Glomerular visceral epithelial cell (primary cell): ENCODE measurements at regions not wholly inside any gene's neighbourhood (a gene's known extent, or its start where the extent isn't known, plus 50 kb on each side); places are given as distances from the start of the nearest gene placed in this dataset.

ENCODE experiments used
- DNase-seq: peaks from one replicate; pipeline ENCODE4 v3.0.0-alpha.2; 2016; ENCODE audit errors: extremely low spot score

DNA sequence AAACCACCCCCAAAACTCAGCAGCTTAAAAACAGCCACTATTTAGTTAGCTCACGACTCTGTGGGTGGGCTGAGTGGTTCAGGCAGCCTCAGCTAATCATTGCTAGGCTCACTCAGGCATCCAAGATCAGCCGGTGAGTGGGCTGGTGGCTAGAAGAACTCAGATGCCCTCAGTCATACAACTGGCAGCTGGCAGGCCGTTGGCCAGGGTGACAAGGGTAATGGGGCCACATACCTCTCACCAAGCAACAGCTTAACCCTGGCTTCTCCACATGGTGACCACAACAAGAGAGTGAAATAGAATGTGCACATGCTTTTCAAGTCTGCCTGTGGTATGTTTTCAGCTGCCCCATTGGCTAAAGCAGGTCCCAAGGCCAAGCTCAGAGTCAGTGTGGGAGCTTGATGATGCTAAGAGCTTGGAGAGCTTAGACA, 435.4 kb upstream of the TSHZ3 start:
- no peak for DNase-seq

DNA sequence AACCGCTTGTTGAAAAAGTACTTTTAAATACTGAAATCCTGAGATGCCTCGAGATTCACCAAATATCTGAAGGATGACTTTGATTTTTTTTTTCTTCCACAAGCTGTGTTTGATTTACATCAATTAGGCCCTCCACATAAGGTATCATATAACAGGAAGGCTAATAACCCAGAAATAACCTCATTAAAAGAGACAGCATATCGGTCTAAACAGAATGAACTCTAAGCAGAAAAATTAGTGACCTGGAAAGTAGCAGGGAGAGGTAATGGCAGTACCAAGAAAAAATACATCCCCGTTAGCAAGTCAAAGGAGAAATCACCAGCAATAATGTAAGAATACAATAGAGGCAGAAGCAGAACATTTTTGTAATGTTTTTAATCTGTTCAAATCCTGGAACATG, 452.4 kb upstream of the TSHZ3 start:
- no peak for DNase-seq

DNA sequence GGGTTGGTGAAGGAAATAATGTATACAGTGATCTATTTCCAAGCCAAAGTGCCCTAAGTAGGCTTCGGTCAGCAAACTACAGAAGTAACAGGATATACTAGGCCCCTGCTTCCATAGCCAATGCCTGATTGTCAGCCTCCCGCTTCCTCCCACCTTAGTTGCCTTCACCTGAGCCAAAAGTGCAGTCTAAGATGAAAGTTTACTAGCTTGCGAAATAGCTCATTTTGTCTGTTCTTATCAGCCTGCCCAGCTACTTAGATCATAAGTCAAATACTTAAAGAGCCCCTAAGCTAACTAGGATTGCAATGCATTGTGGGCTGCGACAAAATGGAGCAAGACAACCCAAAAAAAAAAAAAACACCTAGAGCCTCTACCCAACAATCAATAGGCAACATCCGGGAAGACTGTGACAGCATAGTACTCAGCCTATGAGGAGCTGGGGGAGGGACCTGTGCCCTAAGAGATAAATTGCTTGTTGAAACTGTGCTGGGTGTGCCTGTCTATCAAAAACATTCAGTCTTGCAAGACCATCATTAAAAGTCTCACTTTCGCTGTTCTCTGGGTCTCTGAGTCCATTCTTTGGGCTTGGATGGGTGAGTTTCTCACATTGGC, 454.7 kb upstream of the TSHZ3 start:
- DNase-seq = no peak

DNA sequence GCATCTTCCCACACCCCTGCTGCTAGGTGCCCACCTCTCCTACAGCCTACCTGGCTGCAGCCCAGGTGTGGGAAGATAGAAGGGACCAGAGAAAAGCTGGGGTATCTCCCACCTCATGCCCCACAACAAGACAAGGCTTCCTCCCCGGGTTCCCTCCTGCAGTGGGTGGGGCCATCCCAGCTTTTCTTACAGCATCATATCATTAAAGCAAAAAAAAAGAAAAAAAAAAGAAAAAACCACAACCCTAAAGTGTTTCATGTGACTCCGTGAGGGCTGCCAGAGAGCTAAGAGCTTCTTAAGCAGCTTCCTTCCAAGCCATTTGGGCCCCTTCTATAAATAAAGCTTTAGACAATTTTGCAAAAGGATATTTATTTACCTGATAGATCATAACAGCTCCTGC, 455.4 kb upstream of the TSHZ3 start:
- DNase-seq = no peak

DNA sequence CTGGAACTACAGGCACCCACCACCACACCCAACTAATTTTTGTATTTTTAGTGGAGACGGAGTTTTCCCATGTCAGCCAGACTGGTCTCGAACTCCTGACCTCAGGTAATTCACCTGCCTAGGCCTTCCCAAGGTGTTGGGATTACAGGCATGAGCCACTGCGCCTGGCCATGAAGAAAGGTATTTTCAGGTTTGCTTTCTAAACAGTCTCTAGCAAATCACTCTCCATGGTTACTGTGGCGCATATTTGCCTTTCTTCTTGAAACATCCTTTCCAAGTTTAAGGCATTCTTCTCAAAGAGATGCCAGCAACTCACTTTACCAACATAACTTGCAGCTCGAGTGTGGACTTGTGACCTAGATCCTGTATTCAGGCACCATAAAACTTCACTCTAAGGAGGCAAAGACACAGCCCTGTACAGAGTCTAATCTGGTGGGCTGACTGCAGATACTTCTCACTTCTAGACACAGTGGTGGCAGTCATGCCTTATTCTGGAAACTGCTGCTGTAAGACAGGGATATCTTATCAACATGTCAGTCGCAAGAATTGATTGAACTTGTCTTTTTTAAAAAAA, 461.4 kb upstream of the TSHZ3 start:
- no peak for DNase-seq

DNA sequence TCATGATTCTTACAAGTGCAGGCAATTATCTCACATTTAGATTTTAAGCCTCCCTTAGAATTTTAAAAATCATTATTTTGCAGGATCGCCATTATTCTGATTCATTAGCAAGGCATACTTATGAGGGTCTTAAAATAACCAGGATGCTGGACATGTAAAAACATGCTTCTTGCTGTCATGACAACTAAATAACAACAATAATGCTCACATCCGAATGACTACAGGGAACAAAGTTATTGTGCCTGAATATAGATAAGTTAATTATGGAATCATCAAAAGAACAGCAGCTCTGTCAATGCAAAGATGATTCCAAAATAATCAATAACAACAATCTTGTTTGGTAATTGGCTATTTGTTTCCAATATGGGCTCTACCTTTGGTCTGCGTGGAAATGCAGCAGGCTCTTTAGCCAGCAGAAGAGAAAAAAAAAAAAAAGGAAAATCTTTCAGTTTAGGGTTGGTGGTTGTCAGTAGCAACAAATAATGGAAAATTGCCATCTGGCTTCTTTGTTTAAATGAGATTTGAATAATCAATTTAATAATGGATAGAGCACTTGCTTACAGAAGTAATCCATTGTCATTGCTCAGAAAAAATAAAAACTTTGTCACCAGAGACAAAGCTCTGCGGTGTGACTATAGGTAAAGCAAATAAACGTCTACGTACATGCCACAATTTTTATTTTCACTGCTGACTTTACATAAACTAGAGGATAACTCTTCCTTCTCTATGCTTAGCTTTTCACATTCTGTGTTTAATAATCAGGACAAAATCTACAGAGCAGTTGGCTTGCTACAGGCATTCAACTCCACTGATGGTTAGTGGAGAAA, 468.9 kb upstream of the TSHZ3 start:
- no peak for DNase-seq

DNA sequence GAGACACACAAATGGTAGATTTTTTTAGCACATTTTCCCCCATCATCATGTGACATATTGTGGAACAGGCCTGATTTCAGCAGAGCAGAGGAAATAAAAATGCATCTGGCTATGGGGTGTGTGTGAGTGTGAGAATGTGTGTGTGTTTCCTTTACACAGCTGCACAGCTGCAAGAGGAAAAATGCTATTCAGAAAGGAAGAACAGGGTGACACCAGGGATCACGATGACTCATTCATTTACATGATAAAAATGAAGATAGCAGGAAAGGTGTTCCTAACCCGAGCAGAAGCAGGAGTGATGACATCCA, 469.5 kb upstream of the TSHZ3 start:
- DNase-seq = no peak

DNA sequence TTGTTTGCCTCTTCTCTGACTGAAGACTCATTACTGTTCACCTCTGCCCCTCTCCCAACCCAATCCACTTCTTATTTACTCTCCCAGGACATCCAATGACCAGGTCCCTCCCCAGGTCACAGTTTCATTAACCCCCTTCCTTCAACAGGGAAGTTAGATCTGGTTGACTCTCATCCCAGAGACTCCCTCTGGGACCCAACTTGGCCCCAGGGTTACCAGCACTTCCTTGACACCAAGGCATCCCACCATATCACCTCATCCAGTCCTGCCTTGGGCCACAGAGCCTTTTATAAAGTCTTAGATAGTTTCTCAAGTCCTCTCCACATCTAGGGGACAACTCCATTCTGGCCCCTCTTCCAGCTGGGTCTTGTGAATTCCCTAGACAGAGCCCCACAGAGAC, 470.6 kb upstream of the TSHZ3 start:
- DNase-seq = no peak

DNA sequence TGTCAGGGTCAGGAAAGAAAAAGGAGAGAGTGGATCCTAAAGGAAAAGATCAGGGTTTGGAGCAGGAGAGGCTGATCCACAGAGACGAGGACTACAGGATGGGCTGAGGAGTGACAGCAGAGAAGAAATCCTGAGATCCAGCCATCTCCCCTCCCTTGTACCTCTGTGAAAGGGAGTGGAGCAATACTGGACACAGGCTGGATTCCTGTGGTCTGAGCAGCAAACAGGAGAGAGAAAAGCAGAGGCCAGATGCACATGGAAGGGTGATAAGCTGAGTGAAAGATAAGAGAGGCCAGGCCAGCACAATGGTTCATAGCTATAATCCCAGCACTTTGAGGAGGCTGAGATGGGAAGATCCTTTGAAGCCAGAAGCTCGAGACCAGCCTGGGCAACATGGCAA, 472.1 kb upstream of the TSHZ3 start:
- no peak for DNase-seq

DNA sequence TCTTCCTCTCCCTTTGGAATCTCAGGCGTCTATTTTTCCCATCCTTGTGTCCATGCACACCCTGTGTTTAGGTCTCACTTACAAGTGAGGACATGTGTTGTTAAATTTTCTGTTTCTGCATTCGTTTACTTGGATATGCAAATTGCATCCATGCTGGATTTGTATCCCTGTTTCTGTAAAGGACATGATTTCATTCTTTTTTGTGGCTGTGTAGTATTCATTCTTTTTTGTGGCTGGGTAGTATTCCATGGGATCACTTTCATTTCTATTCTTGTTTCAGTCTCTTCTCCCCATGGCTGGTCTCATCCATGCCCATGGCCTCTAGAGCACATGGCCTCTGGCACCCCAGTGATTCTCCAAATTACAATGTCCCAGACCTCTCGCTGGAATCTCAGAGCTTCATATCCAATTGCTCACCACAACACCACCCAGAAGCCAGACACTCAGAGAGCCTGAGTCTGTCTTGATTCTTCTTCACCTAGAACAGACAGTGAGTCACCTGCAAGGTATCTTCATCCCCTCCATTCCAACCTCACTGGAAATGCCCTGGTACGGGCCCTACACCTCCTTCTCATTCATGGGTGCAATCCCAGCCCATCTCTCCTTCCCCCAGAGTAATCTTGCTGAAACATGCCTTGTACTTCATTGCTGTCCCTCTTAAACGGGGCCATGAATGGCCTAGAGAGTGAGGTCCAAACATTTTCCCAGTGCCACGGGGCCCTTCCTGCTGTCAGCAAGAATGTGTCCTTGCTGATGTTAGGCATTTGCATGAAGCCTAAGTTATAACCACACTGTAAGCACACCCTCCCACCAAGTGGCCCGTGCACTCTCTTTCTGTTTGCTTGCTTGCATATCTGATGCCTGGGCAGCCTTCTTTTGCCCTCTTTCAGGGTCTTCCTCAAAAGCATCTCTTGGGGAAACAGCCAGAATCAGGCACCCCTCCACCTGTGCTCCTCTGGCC, 476.2 kb upstream of the TSHZ3 start:
- no peak for DNase-seq

DNA sequence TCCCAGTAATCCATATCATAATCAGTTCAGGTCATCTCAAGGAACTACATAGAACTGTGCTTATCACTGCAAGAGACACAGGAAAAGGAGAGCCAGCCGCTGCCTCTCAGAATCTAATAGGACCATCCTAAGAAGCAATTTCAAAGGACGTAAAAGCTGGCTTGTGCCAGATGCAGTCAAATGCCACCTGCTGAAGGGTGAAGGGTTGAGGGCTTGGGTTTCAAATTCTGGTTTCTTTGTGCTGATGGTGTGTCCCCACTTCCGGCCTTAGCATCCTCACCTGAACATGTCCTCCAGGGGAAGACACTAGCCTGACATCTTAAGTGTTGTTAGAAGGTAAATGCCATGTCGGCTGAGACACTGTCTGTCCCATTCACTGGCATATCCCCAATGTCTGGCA, 477.1 kb upstream of the TSHZ3 start:
- no peak for DNase-seq

DNA sequence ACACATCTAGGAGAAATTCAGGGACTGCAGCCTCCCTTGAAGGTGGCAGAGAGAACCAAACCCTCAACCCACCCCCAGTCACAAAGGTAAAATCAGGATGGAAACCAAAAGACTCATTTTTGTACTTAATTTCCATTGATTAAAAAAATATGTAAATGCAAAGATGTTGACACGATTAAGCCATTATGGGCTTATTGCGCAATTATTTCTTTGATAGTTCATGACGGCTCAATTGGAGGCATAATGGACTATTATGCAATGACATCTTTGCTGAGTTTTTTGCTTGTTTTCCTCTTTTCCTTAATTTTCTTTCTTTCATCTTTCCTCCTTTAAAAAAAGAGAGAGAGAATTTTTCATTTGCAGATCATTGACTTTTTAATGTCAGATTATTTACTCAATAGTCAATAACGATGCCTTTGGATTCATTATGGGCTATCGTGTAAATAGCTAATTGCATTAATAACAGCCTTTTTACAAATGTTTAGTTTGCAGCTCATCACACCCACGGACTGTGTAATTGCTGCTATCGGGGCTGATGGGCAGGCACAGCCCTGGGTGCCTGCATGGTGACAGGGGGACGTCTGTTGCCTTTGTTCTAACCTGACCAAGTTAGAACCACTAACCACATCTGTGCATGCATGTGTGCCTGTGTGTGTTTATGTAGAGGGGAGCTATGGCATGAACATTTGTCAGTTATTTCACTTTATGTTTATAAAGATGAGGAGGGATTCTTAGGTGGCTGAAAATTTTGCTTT, 482.4 kb upstream of the TSHZ3 start:
- no peak for DNase-seq

DNA sequence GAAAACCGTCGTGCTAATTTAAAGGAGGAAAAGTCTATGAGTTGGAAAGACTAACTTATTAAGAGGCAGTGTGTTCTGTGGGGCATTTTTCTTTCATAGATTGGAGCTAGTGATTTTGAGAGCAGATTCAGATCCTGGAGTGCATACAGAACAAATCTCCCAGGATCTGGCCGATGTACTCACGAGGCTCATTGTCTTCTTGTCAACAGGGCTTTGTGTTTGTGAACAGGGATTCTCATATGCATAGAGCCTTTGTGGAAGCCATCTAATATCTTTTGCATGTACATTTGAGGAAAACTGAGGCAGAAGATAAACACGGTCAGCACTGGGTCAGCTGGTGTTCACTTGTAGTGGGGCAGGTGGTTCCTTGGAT, 482.9 kb upstream of the TSHZ3 start:
- DNase-seq = no peak

DNA sequence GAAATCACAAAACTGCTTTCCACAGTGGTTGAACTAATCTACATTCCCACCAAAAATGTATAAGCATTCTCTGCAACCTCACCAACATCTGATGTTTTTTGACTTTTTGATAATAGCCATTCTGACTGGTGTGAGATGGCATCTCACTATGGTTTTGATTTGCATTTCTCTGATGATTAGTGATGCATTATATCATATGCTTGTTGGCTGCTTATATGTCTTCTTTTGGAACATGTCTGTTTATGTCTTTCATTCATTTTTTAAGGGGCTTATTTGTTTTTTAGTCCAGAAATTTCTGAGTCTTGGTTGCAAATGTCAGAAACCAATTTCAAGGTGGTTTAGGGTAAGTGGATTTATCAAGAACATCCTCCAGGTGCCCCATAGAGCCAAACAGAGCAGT, 484.8 kb upstream of the TSHZ3 start:
- DNase-seq = no peak

DNA sequence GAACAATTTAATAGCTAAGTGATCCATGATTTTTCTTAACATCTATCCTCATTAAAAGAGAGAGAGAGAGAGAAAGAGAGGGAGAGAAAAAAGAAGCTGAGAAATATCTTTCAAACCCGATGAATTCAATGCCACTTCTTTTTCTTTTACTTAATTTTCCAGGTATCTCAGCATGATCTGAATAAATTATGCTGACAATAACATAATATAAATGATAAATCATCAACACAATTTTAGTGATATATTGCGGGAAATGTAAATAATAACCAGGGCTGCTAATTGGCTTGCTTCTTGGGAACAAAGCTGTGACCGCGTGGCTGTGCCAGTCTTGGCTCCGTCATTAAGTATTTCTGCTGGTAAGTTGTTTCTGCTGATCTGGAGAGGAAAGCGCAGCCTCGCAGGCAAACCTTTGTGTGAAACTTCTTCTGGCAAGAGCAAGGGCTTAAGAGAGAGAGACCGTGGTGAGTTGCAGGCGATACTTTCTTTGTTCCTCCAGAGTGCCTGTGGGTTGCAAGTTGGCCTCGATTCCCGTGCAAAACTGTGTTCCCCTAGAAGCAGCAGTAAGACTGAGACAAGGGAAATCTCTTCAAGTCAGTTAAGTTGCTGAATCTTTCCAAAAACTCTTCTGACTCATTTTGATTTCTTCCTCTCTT, 489.1 kb upstream of the TSHZ3 start:
- no peak for DNase-seq

DNA sequence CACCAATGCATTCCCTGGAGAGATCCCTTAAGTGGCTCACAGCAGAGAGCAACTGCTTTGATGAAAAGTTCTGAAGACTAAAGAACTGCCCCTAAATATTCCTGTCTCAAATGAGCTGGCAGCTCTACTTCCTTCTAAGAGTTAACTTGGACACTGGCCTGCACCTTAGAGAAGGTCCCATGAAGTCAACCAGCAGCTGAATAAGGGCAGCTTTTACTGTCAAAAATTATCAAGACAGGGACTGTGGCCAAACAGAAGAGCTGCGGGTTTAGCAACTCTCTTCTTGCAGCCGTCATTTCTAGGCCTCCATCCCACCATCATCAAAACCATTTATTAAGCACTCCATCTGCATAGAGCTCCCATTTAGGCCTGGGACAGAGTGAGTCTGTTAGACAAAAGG, 491.1 kb upstream of the TSHZ3 start:
- DNase-seq = no peak

DNA sequence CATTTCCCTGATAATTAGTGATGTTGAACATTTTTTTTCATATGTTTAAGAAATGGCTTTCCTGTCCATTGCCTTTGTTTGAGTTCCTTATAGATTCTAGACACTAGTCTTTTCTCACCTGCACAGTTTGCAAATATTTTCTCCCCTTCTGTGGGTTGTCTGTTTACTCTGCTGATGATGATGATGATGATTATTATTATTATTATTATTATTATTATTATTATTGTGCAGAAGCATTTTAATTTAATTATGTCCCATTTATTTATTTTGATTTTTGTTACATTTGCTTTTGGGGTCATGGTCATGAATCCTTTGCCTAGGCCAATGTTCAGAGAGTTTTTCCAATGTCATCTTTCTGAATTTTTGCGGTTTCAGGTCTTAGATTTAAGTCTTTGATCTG, 492.5 kb upstream of the TSHZ3 start:
- DNase-seq = no peak

DNA sequence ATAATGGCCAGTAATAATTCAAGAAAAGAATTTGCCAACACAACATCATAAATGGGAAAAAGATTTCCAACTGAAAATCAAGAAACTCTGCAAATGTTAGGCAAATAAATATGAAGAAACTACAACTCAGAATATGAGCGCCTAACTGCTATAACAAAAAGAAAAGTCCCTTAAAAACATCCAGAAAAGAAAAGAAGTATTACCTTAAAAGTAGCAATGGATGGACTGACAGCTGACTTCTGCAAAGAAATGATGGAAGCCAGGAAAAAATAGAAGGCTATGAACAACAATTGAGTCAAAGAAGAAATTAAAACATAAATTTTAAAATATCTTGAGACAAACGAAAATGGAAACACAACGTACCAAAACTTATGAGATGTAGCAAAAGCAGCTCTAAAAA, 482.3 kb upstream of the ZNF507 start:
- no peak for DNase-seq

DNA sequence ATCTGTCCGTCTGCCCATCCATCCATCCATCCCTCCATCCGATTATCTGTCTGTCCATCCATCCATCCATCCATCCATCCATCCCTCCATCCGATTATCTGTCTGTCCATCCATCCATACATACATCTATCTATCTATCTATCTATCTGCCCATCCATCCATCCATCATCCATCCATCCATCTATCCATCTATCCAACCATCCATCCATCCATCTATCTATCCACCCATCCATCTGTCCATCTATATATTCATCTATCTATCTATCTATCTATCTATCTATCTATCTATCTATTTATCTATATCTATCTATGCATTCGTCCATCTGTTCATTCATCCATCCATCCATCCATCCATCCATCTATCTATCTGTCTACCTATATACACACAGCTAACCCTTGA, 471.1 kb upstream of the ZNF507 start:
- no peak for DNase-seq

DNA sequence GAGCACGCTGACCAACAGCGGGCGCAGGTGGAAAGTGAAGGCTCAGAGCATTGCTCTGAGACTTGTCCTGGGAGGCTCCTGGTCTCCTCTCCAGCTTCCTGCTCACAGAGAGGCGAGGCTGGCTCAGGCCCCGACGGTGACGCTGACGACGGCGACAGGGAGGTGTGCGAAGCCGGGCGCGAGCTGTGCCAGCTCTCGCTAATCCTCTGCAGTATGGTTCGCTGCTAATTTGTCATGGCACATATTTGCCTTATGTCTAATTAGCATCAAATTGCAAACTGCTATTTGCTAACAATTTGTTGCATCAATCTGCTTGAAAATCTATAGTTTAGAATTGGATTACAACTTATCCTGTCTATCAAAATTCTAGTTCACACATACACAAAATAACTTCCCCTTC, 469.8 kb upstream of the ZNF507 start:
- no peak for DNase-seq

DNA sequence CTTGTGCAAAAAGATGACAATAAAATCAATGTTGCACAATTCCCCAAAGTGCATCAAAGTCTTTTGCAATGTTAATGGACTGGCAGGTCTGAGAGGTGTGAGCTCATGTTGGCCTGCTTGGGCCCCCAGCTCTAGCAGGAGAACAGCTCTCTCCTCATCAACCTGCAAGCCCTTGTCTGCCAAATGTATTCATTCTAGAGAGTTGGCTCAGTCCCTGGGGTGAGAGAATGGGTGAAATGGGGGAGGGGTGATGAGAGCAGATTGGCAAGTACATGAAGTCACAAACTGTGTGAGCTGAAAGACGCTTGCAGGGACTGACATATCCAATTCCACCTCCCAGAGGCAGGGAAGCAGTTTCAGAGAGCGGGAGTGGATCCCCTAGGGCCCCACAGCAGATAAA, 465.1 kb upstream of the ZNF507 start:
- no peak for DNase-seq
